ENCODE measurements at regions not wholly inside any gene's neighbourhood (a gene's known extent, or its start where the extent isn't known, plus 50 kb on each side); places are given as distances from the start of the nearest gene placed in this dataset.

DNA sequence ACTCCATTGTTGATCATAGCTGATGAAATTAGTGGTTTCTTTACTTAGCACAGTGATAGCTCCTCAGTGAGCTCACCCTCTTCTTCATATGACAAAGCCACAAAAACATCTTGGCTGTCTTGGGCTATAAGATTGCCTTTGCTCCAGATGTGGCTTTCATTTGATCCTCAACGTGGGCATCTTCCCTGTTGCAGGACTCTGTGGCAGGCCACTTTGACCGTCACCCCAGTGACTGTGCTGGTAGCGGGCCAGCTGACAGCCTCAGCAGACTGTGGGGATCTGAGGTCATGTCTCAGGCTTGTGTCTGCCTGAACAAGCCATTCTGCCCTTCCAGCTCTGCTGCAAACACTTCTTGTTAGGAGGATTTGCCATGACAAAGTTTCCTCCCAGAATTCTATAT, 422.2 kb downstream of the NR2F1-AS1 start:
- DNase-seq = no peak

GRCh38 chr5:93156566-93156965, 424.5 kb downstream of the NR2F1-AS1 start:
- DNase-seq = no peak

DNA sequence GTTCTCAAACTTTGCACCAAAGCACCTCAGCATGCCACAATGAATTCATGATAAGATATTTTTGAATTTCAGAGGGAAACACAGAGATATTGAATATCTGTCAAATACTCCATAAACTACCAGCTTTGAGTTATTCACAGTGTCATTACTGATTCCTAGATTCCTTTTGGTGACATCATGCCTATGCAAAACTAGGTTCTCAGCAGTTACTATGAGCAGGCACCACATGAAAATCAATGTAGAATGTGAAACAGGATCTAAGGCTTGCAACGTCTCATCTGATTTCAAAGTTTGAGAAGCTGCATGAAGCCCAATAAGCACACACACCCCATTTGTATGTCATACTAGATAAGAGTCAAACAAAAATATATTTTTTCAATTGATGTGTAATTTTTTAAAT, 426.5 kb downstream of the NR2F1-AS1 start:
- DNase-seq = no peak

GRCh38 chr5:93153461-93153860, 427.6 kb downstream of the NR2F1-AS1 start:
- DNase-seq = no peak

DNA sequence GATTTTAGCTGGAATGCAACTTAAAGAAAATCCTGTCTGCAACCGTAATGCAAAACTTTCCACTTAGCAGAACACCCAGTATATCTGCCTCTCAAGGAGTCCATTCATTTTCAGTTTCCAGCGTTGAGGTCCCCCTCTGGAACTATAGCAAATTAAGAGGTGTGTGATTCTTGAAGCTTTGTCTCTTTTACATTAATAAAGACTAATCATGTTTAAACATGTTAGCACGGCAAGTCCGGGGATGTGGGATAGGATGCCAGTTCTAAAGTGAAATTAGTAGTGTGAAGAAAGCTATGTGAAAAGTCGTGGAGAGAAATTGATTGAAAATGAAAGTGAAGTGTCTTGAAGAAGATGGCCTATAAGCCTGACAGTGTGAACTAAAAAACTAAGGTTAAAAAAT, 429.1 kb downstream of the NR2F1-AS1 start:
- DNase-seq = no peak

GRCh38 chr5:93151121-93151520, 429.9 kb downstream of the NR2F1-AS1 start:
- DNase-seq = peak in 1 of 2 experiments; percentile 46

- DNase-seq = peak in 1 of 2 experiments; percentile 54
Measured at GRCh38 chr5:93150311-93151012, 430.6 kb downstream of the NR2F1-AS1 start.

GRCh38 chr5:93145767-93146166, 435.3 kb downstream of the NR2F1-AS1 start:
- DNase-seq = no peak

- no peak for DNase-seq
Measured at GRCh38 chr5:93145019-93145418, 436.0 kb downstream of the NR2F1-AS1 start.

DNA sequence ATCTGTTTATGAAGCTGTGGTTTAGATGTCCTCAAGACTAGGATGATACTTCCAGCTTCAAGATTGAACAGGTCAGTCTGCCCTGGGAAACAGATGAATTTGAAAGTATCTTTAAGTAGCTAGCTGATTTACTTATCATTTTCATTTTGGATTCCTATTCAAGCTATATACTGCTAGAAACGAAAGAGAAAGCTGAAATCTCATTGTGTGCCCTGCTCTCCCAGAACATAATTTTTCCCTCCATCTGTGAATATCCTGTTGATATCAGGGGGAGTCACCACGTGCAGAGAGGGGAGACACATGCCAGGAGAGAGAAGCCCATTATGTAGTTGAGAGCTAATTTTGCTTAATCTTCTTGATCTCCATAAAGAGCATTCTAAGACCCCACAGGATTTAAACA, 439.1 kb downstream of the NR2F1-AS1 start:
- DNase-seq = no peak

DNA sequence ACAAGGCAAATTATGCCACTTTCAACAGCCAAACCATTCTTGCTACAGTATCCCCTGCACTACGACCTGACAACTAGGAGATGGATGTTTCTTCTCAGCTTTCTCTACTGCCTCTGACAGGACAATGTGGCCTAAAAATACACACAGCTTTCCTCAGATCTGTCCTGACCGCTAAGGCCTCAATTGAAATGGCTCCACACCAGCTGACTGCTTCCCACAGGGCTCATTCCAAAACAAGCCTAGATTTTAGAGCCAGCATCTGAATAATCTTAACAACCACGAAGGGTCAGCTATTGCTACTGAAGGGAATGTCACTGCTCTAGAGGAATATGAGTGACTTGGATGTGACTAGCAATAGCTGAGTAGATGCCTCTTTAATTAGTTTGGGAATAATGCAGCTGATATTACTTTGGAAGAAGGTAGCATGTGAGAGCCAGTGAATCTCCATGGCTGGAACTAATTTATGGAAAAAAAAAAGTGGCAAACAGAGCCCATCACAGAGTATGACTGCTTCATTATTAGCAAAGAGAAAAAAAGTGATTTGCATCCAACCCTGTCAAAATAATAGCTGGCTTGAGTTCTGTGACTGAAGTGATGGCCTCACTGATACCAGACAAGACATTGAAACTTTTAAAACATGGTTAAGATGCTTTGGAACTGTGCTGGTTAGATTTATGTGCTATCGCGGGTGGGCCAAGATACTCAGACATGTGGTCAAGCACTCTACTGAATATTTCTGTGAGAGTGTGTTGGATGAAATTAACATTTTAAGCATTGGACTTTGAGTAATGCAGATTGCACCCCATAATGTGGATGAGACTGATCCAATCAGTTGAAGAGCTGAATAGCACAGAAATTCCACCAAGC, 450.2 kb downstream of the NR2F1-AS1 start:
- DNase-seq = no peak

GRCh38 chr5:93126634-93127033, 454.4 kb downstream of the NR2F1-AS1 start:
- no peak for DNase-seq

- DNase-seq = no peak
Measured at GRCh38 chr5:93123127-93123526, 457.9 kb downstream of the NR2F1-AS1 start.

DNA sequence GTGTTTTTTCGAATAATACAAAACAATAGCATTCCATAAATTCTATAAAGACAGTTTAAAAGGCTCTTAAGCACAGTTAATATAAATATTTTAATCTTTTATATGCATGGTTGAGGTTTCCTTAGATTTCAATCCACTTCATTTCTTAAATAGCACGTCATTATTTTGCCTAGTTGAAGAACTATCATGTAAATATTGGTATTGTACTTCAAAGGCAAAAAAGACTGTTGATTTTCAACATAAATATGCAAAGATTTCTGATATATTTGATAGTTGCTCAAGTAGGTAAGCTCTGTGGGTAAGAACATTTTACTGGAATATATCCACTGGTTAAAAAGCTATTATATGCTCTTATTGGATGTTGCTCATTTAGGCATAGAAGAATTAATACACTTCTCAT, 458.6 kb downstream of the NR2F1-AS1 start:
- DNase-seq = no peak

GRCh38 chr5:93120771-93121170, 460.2 kb downstream of the NR2F1-AS1 start:
- DNase-seq = no peak

DNA sequence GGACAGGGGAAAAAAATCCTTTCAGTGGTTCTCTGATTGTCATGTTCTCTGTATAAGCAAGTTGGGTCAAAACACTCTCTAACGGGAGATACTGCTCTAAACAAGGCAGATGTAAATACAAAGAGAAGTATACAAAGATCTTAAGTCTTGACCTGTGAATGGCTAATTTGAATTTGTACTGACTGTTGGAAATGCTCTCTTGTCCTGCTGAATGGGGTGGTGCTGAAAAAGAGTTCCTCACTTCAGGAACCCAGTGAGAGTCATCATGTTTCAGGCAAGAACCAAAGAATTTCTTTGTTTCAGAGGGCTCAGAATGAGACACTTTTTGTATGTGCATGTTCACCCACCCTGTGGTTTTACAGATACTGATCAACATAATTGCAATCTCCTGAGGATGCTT, 461.0 kb downstream of the NR2F1-AS1 start:
- DNase-seq = no peak

DNA sequence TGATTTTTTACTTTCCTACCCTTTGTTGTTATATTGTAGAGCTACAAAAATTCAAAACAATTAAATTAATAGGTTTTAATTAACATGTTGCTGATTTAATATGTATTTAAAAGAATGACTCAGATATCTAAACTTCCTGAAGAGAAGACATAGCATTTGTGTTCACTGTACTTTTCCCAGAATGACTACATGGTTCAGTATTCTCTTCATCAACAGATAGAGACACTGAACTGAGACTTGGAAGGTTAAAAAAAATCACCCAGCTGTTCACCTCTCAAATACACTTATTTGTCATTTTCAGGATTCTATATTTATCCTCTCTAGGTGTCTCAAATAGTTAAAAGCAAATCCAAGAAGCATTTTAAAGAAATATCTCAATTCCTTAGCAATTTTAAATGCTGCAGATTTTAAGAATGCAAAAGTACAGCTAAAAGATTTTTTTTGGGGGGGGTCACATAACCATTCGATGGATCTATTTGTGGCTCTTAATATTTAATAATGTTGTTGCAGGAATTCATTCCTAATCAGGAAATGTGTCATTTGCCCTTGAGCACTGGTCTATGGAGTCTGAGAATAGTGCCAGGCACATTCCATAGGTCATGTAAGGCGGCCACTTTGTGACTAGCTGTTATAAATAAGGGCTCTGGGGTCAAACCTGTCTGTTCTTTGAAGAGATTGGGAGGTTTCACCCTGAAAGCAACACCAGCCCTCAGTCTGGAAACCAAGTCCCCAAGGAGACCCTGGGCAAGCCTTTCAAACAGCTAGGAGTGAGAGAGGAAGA, 463.1 kb downstream of the NR2F1-AS1 start:
- DNase-seq = no peak

DNA sequence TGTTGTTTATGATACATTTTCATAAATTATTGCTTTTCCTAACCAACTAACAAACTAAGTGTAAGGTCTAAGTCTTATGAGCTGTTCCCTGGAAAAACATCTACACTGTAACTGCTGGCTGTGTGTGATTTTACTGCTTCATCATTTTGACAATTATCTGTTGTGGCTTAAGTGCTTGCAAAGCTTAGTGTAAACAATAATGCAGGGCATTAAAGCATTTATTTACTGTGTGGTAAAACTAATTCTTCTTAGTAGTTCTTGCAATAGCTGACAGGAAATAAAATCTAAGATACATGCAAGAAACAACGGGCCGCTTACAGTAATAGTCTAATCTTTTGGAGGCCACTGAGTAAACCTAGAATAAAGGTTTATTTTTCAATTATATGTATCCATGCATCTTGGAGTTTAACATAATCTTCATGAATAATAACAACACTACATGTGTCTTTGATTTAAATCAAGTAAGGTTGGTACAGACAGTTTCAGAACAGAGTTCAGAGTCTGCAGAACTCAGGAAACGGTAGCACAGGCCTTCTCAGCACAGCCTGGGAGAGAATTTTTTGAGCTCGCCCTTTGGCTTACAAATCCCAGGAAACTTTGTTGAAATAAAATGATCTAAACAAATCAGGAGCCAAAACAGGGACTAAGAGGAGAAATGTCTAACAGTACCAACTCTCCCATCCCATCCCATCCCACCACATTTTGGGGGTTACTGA, 473.1 kb downstream of the NR2F1-AS1 start:
- DNase-seq = no peak

GRCh38 chr5:93107141-93107540, 473.9 kb downstream of the NR2F1-AS1 start:
- DNase-seq = no peak

DNA sequence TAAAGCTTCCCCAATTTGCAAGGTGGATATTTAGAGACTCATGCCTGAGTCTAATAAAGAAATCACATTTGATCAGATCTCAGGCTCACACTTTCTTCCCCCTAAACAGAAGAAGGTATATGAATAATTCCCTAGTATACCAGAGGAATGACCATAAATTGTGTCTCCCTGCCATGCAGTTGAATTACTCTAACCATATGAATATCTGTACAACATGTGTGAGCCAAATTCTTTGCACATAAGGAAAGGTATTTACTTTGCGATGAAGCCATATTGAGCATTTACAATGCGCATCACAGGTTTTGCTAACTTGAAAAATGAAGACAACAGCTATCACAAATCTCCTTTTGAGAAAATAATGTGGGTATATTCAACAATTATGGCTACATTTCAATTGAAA, 479.4 kb downstream of the NR2F1-AS1 start:
- no peak for DNase-seq

- DNase-seq = peak in 1 of 2 experiments; percentile 25
Measured at GRCh38 chr5:93100976-93101375, 480.0 kb downstream of the NR2F1-AS1 start.

- DNase-seq = peak in 1 of 2 experiments; percentile 33
Measured at GRCh38 chr5:93100428-93100827, 480.6 kb downstream of the NR2F1-AS1 start.

DNA sequence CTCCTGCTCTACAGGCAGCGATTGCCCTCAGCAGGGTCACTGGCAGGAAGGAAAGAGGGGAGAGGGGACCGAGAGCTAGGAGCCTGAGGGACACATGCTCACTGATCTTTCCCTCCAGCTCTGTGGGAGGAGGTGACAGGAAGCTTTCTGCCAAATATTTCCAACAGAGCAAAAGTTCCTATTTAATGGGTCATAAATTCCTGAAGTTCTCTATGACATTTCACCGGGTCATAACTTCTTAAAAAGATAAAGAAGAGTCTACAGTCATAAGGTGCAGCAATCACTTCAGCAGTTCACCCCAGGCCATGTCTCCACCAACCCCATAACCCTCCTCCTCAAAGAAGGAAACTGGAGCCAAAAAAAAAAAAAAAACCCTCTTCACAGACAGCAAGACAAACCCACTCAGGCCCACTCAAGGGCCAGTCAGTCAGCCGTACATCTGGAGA, 481.1 kb downstream of the NR2F1-AS1 start:
- peak; percentile 22 to 47 for DNase-seq
